NCI-H2196 (cell line): ENCODE measurements at regions not wholly inside any gene's neighbourhood (a gene's known extent, or its start where the extent isn't known, plus 50 kb on each side); places are given as distances from the start of the nearest gene placed in this dataset.
"Not testable (repeated sequence)": the region's sequence is repeated elsewhere in the genome, so short reads cannot be mapped to it uniquely, and the experiment has no call there.

Experiments
- DNase-seq: peaks from one replicate; lab custom pipeline; 2025; ENCODE audit not compliant: unreplicated experiment; lab: John Stamatoyannopoulos, UW

DNA sequence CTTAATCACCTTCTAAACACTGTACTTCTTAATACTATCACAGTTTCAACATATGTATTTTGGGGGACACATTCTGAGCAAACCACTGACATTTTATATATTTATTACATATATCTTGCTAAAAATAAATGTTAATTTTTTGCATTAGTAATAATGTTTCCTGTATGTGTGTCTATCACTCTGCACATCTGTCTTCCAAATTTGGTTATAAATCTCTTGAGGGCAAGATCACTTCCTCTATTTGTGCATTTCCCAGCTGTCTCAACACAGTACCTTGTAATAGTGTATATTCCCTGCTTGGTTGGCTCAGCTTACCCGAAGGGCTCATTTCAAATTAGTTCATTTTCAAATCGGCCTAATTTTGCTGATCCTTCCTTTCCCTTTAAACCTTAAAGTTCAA is 617.1 kb upstream of the GYPC start:
- no peak for DNase-seq

DNA sequence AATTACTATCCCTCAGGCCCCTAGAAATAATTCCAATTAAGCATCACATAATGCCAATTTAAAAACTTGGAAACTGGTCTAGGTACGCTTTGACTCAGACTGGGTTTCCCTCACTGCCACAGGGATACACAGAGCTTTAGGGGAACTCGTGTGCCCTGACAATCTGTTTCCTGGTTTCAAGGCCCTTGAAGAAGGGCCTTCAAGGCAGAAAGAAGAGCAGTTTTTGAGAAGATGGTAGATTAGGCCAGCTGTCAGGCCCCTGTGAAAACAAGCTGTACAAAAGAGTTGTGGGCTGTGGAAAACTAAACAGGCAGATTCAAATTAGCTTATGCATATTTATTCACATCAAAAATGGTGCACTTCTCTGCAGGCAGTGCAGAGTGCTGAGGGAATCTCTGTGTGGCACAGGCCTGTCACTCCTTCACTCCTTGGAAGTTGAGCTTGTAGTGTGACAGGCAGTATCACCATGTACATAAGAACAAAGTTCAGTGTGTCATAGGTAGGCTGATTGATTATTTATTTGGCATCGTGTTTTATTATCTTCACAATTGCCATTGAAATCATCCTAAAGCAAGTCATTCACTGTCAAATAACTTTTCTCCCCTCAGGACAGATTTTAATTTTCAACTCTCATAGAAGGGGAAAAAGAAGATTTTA is 614.4 kb upstream of the GYPC start:
- no peak for DNase-seq

DNA sequence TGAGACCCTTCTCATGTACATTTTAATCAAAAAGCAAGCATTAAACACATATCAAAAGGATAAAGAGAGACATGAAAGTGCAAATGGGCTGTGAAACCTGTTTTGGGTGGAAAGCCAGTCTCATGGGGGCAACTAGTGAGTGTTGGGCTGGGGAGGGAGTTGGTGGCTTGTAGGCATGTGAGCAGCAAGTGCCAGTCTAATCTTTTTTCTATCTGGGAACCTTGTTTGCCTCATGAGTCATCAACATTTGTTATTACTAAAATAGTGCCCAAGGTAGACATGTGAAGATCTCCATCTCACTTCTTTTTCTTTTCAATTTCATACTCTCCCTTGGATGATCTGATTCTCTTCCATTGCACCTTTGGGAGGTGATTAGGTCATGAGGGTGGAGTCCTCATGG is 613.9 kb upstream of the GYPC start:
- no peak for DNase-seq

DNA sequence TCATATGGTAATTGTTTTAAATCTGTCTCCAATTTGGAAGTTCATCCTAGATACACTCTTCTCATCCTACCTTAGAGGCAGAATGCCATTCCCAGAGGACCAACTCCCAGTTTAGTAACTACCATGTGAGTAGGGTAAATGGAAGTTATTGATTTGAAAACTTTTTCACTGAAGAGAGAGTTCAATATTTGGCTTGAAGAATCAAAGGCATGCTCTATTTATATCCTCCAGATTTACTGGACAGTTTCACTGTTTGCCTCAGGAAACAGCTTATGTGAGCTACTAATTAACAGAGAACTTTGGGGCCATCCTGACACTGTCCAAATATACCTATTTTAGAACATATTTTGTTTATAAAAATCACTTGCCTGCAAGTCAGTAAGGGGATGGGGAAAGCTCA is 607.2 kb upstream of the GYPC start:
- DNase-seq, result no peak

DNA sequence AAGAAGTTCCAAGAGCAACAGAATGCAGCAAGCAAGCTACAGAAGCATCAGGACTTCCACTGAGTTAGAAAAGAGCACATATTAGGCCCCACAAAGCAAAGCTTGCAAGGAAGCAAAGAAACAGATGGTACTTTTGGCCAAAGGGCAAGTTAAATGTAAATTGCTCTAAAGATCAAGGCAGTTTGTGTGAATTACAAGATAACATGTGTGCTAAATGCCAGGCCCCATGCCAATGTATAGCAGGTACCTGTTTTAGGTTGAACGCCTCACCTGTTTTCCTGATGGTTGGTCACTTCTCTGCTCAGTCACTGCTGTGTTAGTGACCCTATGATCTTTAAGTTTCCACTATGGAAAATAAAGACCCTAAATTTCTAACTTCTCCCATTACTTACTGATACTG is 606.5 kb upstream of the GYPC start:
- no peak for DNase-seq

DNA sequence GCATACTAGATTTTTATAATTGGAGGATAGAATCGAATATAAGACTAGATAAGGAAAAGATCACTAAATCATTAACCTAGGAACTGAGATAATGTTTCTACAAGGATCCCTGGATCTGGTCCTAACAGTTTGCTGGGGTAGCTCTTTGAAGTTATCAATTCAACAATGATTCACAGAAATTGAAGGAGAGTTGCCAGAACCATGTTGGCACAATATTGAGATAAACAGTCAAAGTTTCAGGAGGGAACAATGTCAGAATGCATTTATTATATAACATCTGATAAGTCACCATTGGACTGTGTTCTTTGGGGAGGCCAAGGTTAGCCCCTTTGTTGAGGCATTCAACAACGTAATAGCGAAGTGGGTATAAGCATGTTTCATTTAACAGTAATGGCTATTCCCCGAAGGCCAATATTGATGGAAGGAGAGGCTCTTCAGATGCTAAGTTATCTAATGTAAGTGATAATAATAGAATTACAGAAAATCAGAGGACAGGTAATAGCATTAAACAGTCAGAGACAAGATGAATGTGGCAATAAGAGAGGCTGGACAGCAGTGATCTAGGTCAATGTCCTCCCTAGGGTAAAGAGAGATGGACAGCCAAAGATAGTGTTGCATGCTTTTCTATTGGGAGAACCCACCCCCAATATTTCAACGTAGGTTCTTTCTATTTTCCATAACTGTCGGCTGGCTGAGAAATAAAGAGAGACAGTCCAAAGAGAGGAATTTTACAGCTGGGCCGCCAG is 604.8 kb upstream of the GYPC start:
- no peak for DNase-seq

DNA sequence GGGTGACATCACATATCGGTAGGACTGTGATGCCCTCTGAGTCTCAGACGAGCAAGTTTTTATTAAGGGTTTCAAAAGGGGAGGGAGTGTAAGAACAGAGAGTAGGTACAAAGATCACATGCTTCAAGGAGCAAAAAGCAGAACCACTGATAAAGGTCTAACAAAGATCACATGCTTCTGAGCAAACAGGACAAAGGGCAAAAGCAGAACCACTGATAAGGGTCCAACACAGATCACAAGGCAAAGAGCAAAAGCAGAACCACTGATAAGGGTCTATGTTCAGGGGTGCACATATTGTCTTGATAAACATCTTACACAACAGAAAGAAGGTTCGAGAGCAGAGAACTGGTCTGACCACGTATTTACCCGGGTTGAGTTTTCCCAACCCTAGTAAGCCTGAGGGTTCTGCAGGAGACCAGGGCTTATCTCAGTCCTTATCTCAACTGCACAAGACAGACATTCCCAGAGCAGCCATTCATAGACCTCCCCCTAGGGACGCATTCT is 604.2 kb upstream of the GYPC start:
- not testable (repeated sequence) for DNase-seq

DNA sequence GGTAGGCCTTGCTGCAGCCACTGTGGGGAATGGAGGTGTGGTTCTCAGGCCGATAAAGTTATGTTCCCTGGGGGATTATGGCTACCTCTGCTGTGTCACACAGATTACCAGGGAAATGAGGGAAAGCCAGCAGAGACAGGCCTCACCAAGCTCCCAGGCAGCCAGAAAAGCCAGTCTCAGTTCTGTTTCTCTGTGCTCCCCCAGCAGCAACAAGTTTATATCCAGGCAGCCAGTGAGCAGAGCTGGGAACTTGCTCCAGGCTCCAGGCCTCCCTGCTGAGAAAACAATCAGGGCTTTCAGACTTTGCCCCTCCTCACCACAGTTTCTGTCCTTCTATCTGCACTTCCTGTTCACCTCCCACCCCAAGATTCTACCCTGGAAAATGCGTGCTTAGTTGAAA is 596.6 kb upstream of the GYPC start:
- DNase-seq, result no peak

DNA sequence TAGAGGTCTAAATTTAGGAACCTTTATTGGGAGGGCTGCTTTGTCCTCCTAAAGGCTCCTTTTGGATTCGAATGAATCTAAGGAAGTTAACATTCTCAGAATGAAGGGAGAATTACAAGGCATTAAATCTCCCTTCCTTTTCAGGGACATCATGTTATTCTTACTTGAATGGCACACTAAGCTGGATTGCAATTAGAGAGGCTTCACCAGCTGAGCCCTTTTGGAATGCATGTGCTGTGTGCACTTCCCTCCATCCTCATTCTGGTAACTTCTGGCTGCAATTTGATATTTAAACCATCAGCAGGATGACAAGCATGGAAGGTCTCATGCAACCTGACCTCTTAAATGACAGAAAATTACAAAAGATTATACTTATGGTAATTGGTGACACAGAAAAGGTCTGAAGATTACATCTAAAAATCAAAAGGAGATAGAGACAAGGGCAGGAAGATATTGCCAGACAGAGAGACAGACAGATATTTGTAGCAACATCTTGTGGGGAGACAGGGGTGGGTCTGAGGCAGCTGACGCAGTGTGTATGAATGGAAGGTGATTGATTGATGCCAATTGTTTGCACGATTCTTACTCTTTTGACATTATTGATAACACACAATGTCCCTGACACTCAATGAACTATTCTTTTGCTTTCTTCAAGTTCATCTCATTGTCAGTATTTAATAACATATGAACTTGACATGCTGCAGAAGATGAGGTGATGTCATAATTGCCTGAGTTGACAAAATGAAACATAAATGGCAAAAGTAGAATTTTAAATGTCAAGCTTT is 570.8 kb upstream of the GYPC start:
- DNase-seq, result no peak

DNA sequence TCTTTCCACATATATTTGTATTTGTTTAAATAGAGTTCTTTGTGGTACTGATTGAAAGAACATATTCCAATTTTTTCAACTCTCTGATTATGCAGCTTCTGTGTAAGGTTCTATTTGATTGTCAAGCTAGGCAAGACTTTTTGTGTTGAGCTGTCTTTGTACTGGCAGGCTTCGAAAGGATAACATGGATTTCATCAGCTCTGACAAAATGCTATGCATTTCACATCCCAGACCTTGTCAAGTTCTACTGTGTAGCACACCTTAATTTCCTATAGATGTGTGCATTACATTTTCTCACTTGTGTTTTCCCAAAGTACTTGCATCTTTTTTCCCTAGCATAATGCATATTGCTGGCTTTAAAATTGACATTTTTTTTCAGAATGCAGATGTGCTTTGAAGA is 555.0 kb upstream of the GYPC start:
- no peak for DNase-seq

DNA sequence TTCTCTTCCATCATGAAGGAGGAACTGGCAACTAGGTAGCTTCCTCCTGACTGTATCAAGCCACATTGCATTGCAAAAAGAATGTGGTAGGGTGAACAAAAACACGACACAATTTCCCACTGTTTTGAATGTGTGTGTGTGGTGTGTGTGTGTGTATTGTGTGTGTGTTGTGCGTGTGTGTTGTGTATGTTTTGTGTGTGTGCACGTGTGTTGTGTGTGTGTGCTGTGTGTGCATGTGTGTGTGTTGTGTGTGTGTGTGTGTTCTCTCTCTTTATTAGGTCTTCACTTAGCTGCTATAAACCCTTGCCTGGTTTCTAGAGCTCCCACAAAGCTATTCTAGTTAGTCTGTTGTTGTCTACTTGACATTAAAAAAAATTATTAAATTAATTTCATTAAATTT is 550.0 kb upstream of the GYPC start:
- DNase-seq, result no peak

DNA sequence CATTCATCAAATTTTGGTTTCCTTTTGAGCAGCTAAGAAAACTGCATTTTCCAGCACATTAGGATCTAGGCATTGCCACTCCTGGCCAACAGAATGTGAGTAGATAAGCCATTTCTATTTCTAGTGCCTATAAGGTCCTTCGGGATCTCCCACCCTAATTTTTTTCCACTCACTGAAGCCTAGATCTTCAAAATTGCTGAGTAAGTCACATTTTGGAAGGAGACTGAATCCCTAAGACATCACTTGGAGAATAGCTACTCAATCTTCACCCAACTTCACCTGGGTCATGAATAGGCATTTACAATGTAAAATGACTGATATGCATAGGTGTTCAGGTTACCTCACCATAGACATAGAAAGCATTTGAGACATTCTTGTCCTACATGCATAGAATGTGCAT is 548.1 kb upstream of the GYPC start:
- no peak for DNase-seq

DNA sequence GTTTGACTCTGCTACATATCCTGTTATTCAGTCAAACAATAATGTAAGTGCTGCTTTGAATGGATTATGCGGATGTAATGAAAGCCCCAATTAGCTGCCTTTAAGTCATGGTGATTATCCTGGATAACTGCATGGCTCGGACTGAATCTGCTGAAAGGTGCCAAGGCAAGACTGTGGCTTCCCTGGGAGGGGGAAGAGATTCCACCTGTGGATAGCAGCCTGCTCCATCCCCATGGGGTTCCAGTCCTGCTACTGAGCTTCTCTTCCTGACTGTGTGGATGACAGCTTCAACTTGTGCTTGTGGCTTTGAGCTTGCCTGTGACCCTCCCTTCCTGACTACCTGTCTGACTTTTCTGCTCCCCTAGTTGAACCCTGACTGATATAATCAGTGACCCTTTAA is 540.0 kb upstream of the GYPC start:
- DNase-seq, result no peak

DNA sequence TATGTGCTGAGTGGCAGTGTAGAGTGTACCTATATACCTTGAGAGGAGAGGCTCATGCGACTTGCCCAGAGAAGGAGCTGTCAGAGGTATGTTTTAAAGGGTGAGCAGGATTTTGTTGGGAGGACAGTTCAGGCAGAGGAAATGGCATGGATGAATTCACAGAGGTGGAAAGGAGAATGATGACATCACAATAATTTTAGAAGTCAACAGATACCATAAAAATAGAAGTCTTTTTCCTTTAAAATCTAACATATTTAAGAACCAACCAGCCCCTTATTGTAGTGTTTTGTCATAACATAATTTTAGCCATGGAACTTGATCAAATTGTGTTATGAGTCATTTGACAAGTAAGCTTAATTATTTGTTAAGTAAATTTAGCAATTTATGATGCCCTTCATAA is 538.1 kb upstream of the GYPC start:
- DNase-seq, result no peak

DNA sequence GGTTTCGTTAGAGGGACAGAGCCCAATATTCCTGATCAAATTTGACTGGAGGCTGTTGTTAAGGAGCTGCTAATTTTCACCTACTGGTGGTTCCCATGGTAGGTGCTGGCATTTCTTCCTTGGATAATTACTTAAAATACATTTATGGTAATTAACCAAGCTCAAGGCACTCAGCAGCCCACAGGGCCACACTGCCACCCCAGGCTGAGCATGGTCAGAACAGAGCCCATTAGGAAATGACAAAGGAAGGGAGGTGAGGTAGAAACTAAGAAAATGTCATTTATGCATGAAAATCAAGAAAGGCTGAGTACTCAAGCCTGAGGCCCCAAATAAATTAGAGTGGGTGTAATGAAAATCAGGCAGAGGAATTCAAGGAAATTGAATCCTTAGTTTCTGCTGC is 510.2 kb upstream of the GYPC start:
- DNase-seq, result no peak

DNA sequence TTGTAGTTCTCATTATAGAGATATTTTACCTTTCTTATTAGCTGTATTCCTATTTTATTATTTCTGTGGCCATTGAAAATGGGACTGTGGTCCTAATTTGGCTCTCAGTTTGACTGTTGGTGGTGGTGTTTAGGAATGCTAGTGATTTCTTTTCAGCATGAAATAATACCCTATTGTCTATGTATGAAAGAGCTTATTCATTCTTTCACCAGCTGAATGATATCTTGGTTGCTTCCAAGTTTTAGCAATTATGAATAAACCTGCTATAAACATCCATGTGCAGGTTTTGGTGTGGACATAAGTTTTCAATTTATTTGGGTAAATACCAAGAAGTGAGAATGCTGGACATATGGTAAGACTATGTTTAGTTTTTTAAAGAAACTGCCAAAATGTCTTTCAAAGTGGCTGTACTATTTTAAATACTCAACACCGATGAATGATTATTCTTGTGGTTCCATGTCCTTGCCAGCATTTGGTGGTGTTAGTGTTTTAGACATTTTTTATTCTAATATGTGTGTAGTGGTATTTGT is 501.6 kb upstream of the GYPC start:
- DNase-seq, result no peak

DNA sequence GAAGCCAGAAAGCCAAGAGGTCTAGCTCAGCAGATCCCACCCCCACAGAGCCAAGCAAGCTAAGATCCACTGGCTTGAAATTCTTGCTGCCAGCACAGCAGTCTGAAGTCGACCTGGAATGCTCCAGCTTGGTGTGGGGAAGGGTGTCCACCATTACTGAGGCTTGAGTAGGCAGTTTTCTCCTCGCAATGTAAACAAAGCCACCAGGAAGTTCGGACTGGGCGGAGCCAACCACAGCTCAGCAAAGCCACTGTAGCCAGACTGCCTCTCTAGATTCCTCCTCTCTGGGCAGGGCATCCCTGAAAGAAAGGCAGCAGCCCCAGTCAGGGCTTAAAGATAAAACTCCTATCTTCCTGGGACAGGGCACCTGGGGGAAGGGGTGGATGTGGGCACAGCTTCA is 495.0 kb upstream of the GYPC start:
- not testable (repeated sequence) for DNase-seq

DNA sequence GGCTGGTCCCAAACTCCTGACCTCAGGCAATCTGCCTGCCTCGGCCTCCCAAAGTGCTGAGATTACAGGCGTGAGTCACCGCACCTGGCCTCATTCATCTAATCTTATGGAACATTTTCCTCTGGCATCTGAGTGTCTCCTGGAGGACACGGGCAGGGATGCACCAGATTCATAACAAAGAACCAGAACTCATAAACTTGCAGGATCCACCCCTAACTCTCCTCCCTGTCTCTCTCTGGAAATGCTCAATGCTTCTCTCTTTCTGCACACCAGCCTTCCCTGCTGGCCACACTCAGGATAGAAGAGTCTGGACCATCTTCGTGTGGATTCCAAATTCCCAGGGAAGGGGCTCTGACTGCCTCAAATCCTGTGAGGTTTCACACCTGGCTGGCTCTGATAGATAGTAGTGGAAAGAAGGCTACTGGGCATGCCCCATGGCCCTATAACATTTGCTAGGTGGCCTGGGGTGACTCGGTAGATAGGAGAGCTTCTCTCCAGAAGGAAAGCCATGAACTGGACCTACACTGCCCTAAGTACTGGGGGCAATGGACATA is 483.2 kb upstream of the GYPC start:
- no peak for DNase-seq

DNA sequence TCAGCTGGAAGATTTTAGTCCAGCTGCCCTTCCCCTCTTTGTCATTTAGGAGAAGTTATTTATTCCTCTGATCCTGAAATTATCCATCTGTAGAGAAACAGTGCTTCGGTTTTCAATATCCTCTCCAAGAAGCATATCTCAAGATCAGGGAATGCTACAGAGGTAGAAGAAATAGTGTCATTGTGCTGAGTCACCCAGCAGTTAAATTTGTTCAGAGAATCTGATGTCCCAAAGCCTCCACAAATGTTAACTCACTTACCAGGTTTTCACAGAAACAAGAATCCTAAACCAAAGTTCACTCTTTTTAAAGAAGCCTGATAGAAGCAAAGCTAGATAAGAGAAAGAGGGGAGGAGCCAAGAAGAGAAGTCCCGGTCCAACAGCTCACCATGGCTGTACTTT is 480.7 kb upstream of the GYPC start:
- no peak for DNase-seq

DNA sequence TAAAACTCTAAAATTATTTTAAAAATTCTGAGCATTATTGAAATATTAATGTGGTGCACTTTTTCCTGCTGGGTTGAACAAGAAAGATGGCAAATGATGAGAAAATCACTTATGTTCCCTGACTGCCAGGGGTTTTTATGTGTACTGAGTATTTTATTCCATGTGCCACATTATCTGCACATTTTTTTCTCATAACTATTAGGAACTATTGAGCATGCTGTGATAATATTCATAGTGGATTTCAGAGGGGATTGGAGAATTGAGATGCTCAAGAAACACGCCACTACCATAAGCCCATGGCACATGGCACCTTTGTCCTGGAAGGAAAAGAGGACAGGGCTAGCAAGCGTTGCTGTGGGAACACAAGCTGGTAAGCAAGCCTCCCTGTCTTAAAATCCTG is 478.5 kb upstream of the GYPC start:
- no peak for DNase-seq

DNA sequence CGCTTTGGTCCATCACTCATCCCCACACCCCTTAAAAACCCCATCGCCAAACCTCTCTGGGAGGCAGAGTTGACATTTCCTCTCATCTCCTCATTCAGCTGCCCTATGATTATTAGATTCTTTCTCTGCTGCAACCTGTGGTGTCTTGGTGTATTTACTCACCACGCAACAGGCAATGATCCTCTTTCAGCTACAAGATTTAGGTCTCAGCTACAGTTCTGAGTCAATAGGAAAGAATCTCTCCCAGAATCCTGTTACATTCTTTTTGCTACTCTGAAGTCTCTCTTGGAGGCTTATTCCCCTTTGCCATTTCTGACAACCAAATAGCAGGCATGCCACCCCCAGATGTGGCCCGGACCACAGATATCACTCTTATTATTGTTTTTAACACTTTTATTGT is 468.3 kb upstream of the GYPC start:
- no peak for DNase-seq

DNA sequence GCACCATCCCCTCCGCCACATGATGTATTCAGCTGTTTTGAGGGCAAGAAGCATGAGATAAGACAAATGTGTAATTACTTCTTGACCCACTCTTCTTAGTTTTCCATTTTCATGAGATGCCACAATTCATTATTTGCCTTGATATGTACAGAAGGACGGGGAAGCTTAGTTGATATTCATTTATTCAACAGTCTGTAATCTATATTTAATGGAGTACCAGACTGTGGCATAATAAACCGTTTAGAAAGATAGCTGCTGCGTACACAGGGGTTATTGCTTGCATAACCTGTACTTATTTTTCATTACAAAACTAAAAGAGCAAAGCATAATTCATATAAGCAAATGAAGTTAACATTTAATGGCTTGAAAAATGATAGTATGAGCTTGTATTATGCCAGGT is 466.4 kb upstream of the GYPC start:
- DNase-seq, result no peak
